Neuronal stem cell (in vitro differentiated cells): ENCODE measurements at regions not wholly inside any gene's neighbourhood (a gene's known extent, or its start where the extent isn't known, plus 50 kb on each side); places are given as distances from the start of the nearest gene placed in this dataset.

Experiments
- DNase-seq: peaks from one replicate; pipeline ENCODE4 v3.0.0-alpha.2; 2013; ENCODE audit warnings: low spot score
- H2AFZ ChIP-seq: one replicate; pipeline ENCODE4 v1.6.1; 2013; ENCODE audit warnings: mild to moderate bottlenecking, low read length, inconsistent platforms
- H2AK5ac ChIP-seq: 2 replicates; pipeline ENCODE4 v1.6.1; 2013; ENCODE audit warnings: low read depth, mild to moderate bottlenecking, inconsistent platforms, low read length, moderate library complexity, mixed read lengths
- H2BK120ac ChIP-seq: 2 replicates; pipeline ENCODE4 v1.6.1; 2013; ENCODE audit warnings: low read depth, mild to moderate bottlenecking, inconsistent platforms, low read length, moderate library complexity, mixed read lengths
- H2BK12ac ChIP-seq: one replicate; pipeline ENCODE4 v1.6.1; 2013; ENCODE audit warnings: low read length, inconsistent platforms
- H2BK15ac ChIP-seq: 2 replicates; pipeline ENCODE4 v1.6.1; 2013; ENCODE audit warnings: mild to moderate bottlenecking, low read length, inconsistent platforms, mixed read lengths
- H2BK5ac ChIP-seq: one replicate; pipeline ENCODE4 v1.6.1; 2013; ENCODE audit warnings: inconsistent platforms, mild to moderate bottlenecking, low read length, moderate library complexity
- H3K14ac ChIP-seq: one replicate; pipeline ENCODE4 v1.6.1; 2013; ENCODE audit warnings: low read length, inconsistent platforms
- H3K18ac ChIP-seq: 2 replicates; pipeline ENCODE4 v1.6.1; 2013; ENCODE audit warnings: low read length, inconsistent platforms
- H3K23ac ChIP-seq: 2 replicates; pipeline ENCODE4 v1.6.1; 2013; ENCODE audit warnings: low read depth, mild to moderate bottlenecking, mixed read lengths, low read length, inconsistent platforms; ENCODE audit not compliant: poor library complexity
- H3K27ac ChIP-seq: replicated peaks from 3 replicates; pipeline ENCODE4 v1.5.1; 2013; ENCODE audit warnings: low read length, inconsistent platforms
- H3K27me3 ChIP-seq, 3 experiments: 2 replicates each; pipeline ENCODE4 v1.6.1; 2013; ENCODE audit warnings: low read length in 3 of 3, mild to moderate bottlenecking in 2 of 3, inconsistent platforms in 1 of 3, low read depth in 1 of 3, mixed read lengths in 1 of 3, moderate library complexity in 1 of 3; ENCODE audit not compliant: control insufficient read depth in 3 of 3, insufficient read depth in 3 of 3
- H3K36me3 ChIP-seq, 2 donors: replicated peaks in 1 of 2; 2 replicates each; pipeline ENCODE4 v1.6.1; 2013; ENCODE audit warnings: low read length in 2 of 2; ENCODE audit not compliant: control insufficient read depth in 2 of 2, insufficient read depth in 2 of 2
- H3K4ac ChIP-seq: 2 replicates; pipeline ENCODE4 v1.6.1; 2013; ENCODE audit warnings: inconsistent platforms, mild to moderate bottlenecking, low read length, moderate library complexity
- H3K4me1 ChIP-seq, 2 donors: 1 replicate in 1 of 2; 2 replicates in 1 of 2; pipeline ENCODE4 v1.6.1; 2013; ENCODE audit warnings: low read length in 2 of 2, low read depth in 1 of 2; ENCODE audit not compliant: control insufficient read depth in 2 of 2, insufficient read depth in 1 of 2
- H3K4me2 ChIP-seq: one replicate; pipeline ENCODE4 v1.6.1; 2013; ENCODE audit warnings: mild to moderate bottlenecking, low read length, inconsistent platforms; ENCODE audit not compliant: insufficient read depth, poor library complexity, severe bottlenecking
- H3K4me3 ChIP-seq, 2 donors: 2 replicates each; pipeline ENCODE4 v1.5.1; 2013; ENCODE audit warnings: low read length in 2 of 2, mild to moderate bottlenecking in 2 of 2, inconsistent platforms in 1 of 2, moderate library complexity in 1 of 2
- H3K79me1 ChIP-seq: one replicate; pipeline ENCODE4 v1.6.1; 2013; ENCODE audit warnings: low read depth, mild to moderate bottlenecking, inconsistent platforms, low read length, moderate library complexity
- H3K9ac ChIP-seq: one replicate; pipeline ENCODE4 v1.6.1; 2013; ENCODE audit warnings: mild to moderate bottlenecking, low read depth, low read length, inconsistent platforms; ENCODE audit not compliant: poor library complexity
- H3K9me3 ChIP-seq, 2 donors: replicated peaks in 1 of 2; 2 replicates each; pipeline versions ENCODE3 to v1.6.1; 2013; ENCODE audit warnings: low read length in 2 of 2, mild to moderate bottlenecking in 2 of 2, inconsistent platforms in 1 of 2, low read depth in 1 of 2, mixed read lengths in 1 of 2, moderate library complexity in 1 of 2; ENCODE audit not compliant: control insufficient read depth in 2 of 2, insufficient read depth in 1 of 2
- H4K8ac ChIP-seq: one replicate; pipeline ENCODE4 v1.6.1; 2013; ENCODE audit warnings: low read depth, mild to moderate bottlenecking, inconsistent platforms, low read length, moderate library complexity
- H4K91ac ChIP-seq: one replicate; pipeline ENCODE4 v1.6.1; 2013; ENCODE audit warnings: low read length, low read depth, mild to moderate bottlenecking, inconsistent platforms; ENCODE audit not compliant: poor library complexity
- WGBS, 2 donors: extraction: QIAGEN DNeasy Blood & Tissue Kit; methylation state at CpG; one replicate each; pipeline ENCODE4 v1.1.7; 2013; ENCODE audit warnings: missing lambda C conversion rate in 2 of 2, mixed read lengths in 1 of 2; ENCODE audit not compliant: insufficient read length in 2 of 2, insufficient replicate concordance in 1 of 2; ENCODE audit errors: extremely low coverage in 2 of 2; 5-methylcytosine and 5-hydroxymethylcytosine counted together

GRCh38 chr13:55632402-55632801 lies 1508.3 kb upstream of the PRR20A start:
- H2BK120ac ChIP-seq = no peak overlapping the region
- H3K9ac ChIP-seq = no peak overlapping the region
- H3K4ac ChIP-seq = no peak overlapping the region
- peaks cover 0 to 3% of the 10 kb centered on the region in 2 donors for H3K9me3 ChIP-seq
- H3K36me3 ChIP-seq = no peaks in the 10 kb centered on the region
- no peak for DNase-seq
- no peaks in the 10 kb centered on the region for H3K79me1 ChIP-seq
- no peak overlapping the region for H4K8ac ChIP-seq
- no peak overlapping the region for H3K4me2 ChIP-seq
- H3K27me3 ChIP-seq = no peaks in the 10 kb centered on the region
- H3K18ac ChIP-seq = no peak overlapping the region
- no peak overlapping the region for H3K4me3 ChIP-seq
- H3K23ac ChIP-seq = no peak overlapping the region
- no peak overlapping the region for H3K14ac ChIP-seq
- no peak overlapping the region for H3K27ac ChIP-seq
- H2BK5ac ChIP-seq = no peak overlapping the region
- H2AK5ac ChIP-seq = no peak overlapping the region
- H2BK12ac ChIP-seq = no peak overlapping the region
- no peak overlapping the region for H4K91ac ChIP-seq
- H2AFZ ChIP-seq = no peak overlapping the region
- no peak overlapping the region for H2BK15ac ChIP-seq
- H3K4me1 ChIP-seq = no peaks in the 10 kb centered on the region

- H3K14ac ChIP-seq = no peak overlapping the region
- H3K4me3 ChIP-seq = no peak overlapping the region
- H2AK5ac ChIP-seq = no peak overlapping the region
- no peaks in the 10 kb centered on the region for H3K36me3 ChIP-seq
- no peak overlapping the region for H3K27ac ChIP-seq
- H2BK5ac ChIP-seq = no peak overlapping the region
- no peaks in the 10 kb centered on the region for H3K79me1 ChIP-seq
- no peak overlapping the region for H3K18ac ChIP-seq
- WGBS, 2 donors = no CpG with 5 or more reads among the region's 1 CpG
- no peak overlapping the region for H2BK12ac ChIP-seq
- no peak overlapping the region for H4K91ac ChIP-seq
- H3K4ac ChIP-seq = no peak overlapping the region
- no peak overlapping the region for H2BK15ac ChIP-seq
- H3K9ac ChIP-seq = no peak overlapping the region
- H2BK120ac ChIP-seq = no peak overlapping the region
- H3K27me3 ChIP-seq = no peaks in the 10 kb centered on the region
- no peak overlapping the region for H4K8ac ChIP-seq
- no peaks in the 10 kb centered on the region for H3K9me3 ChIP-seq
- H3K4me1 ChIP-seq = no peaks in the 10 kb centered on the region
- no peak overlapping the region for H2AFZ ChIP-seq
- no peak for DNase-seq
- no peak overlapping the region for H3K23ac ChIP-seq
- no peak overlapping the region for H3K4me2 ChIP-seq
These were observed 1491.2 kb upstream of the PRR20A start for GRCh38 chr13:55649485-55649884.

- Histone ChIP-seq H3K4ac (no peak overlapping the region), H3K9ac (no peak overlapping the region), H3K27ac (no peak overlapping the region), H4K8ac (no peak overlapping the region), H3K79me1 (no peaks in the 10 kb centered on the region), H2AK5ac (no peak overlapping the region), H3K4me1 (no peaks in the 10 kb centered on the region), H3K36me3 (no peaks in the 10 kb centered on the region), H3K9me3 (no peaks in the 10 kb centered on the region), H2BK5ac (no peak overlapping the region), H2BK12ac (no peak overlapping the region), H2BK15ac (no peak overlapping the region), H3K27me3 (no peaks in the 10 kb centered on the region), H2AFZ (peak overlapping the region; percentile 15), H3K14ac (no peak overlapping the region), H3K23ac (no peak overlapping the region), H2BK120ac (no peak overlapping the region), H3K18ac (no peak overlapping the region), H3K4me2 (no peak overlapping the region), H4K91ac (no peak overlapping the region), H3K4me3 (no peak overlapping the region)
- DNase-seq = no peak
- no CpG with 5 or more reads among the region's 5 CpGs for WGBS, 2 donors
These were observed 1488.1 kb upstream of the PRR20A start for GRCh38 chr13:55652657-55653056.

GRCh38 chr13:55653497-55653896 lies 1487.2 kb upstream of the PRR20A start:
- no peak overlapping the region for H4K91ac ChIP-seq
- no peak overlapping the region for H2BK15ac ChIP-seq
- no peak overlapping the region for H3K23ac ChIP-seq
- no peak overlapping the region for H3K4me2 ChIP-seq
- no peaks in the 10 kb centered on the region for H3K9me3 ChIP-seq
- H3K9ac ChIP-seq = no peak overlapping the region
- no CpG with 5 or more reads among the region's 3 CpGs for WGBS, 2 donors
- H3K14ac ChIP-seq = no peak overlapping the region
- no peak overlapping the region for H3K27ac ChIP-seq
- H3K4me3 ChIP-seq = no peak overlapping the region
- DNase-seq = no peak
- H3K18ac ChIP-seq = no peak overlapping the region
- H3K36me3 ChIP-seq = no peaks in the 10 kb centered on the region
- H2BK5ac ChIP-seq = no peak overlapping the region
- H3K4ac ChIP-seq = no peak overlapping the region
- H2BK120ac ChIP-seq = no peak overlapping the region
- H2AK5ac ChIP-seq = no peak overlapping the region
- H3K27me3 ChIP-seq = no peaks in the 10 kb centered on the region
- no peaks in the 10 kb centered on the region for H3K79me1 ChIP-seq
- H2BK12ac ChIP-seq = no peak overlapping the region
- no peak overlapping the region for H4K8ac ChIP-seq
- H3K4me1 ChIP-seq = no peaks in the 10 kb centered on the region
- no peak overlapping the region for H2AFZ ChIP-seq
